KBM-7 (cell line): ENCODE measurements at regions not wholly inside any gene's neighbourhood (a gene's known extent, or its start where the extent isn't known, plus 50 kb on each side); places are given as distances from the start of the nearest gene placed in this dataset.
"Not testable (repeated sequence)": the region's sequence is repeated elsewhere in the genome, so short reads cannot be mapped to it uniquely, and the experiment has no call there.

Source experiments
- DNase-seq: peaks from one replicate; pipeline ENCODE4 v3.0.0-alpha.2; 2015
- in situ Hi-C: fragments of 300-500 bp; cut with MboI; formaldehyde crosslinking; loops from 2 replicates; pipeline ENCODE4 v1.14.3; 2020; ENCODE audit warnings: low sequenced_read_pairs, low pct_unique_long_range_greater_than_20kb, mixed read lengths

GRCh38 chr7:145539910-145540309 lies 576.7 kb upstream of the CNTNAP2 start:
- in situ Hi-C loops, result no loop called here

GRCh38 chr7:145534301-145534700 lies 582.3 kb upstream of the CNTNAP2 start:
- in situ Hi-C loops, result no loop called here
- no peak for DNase-seq

More at GRCh38 chr7:145539910-145540309, 576.7 kb upstream of the CNTNAP2 start:
- DNase-seq, result no peak

GRCh38 chr7:145520284-145520683 lies 596.3 kb upstream of the CNTNAP2 start:
- in situ Hi-C loops, result no loop called here
- no peak for DNase-seq

- in situ Hi-C loops, result no loop called here
- DNase-seq, result no peak
Measured at GRCh38 chr7:145511004-145511403, 605.6 kb upstream of the CNTNAP2 start.

GRCh38 chr7:145497911-145498525 lies 618.6 kb upstream of the CNTNAP2 start:
- DNase-seq, result no peak
- in situ Hi-C loops, result no loop called here

- in situ Hi-C loops, result no loop called here
Measured at GRCh38 chr7:145490356-145490755, 626.2 kb upstream of the CNTNAP2 start.

GRCh38 chr7:145489609-145490008 lies 627.0 kb upstream of the CNTNAP2 start:
- in situ Hi-C loops, result no loop called here
- DNase-seq, result no peak

More at GRCh38 chr7:145490356-145490755, 626.2 kb upstream of the CNTNAP2 start:
- DNase-seq, result no peak

GRCh38 chr7:145488816-145489215 lies 627.8 kb upstream of the CNTNAP2 start:
- DNase-seq, result no peak
- in situ Hi-C loops, result no loop called here

- in situ Hi-C loops, result no loop called here
- no peak for DNase-seq
Measured at GRCh38 chr7:145481985-145482384, 634.6 kb upstream of the CNTNAP2 start.

GRCh38 chr7:145478541-145478940 lies 638.1 kb upstream of the CNTNAP2 start:
- in situ Hi-C loops, result no loop called here
- no peak for DNase-seq

- in situ Hi-C loops, result no loop called here
- DNase-seq, result no peak
Measured at GRCh38 chr7:145474009-145474686, 638.3 kb upstream of the TPK1 start.

GRCh38 chr7:145471883-145472282 lies 636.0 kb upstream of the TPK1 start:
- in situ Hi-C loops, result no loop called here
- no peak for DNase-seq

- in situ Hi-C loops, result no loop called here
- no peak for DNase-seq
Measured at GRCh38 chr7:145464287-145464686, 628.4 kb upstream of the TPK1 start.

GRCh38 chr7:145462463-145462862 lies 626.6 kb upstream of the TPK1 start:
- in situ Hi-C loops, result no loop called here
- DNase-seq, result no peak

- no peak for DNase-seq
- in situ Hi-C loops, result no loop called here
Measured at GRCh38 chr7:145434811-145435210, 599.0 kb upstream of the TPK1 start.

- in situ Hi-C loops, result no loop called here
- no peak for DNase-seq
Measured at GRCh38 chr7:145431834-145432233, 596.0 kb upstream of the TPK1 start.

GRCh38 chr7:145418481-145418880 lies 582.6 kb upstream of the TPK1 start:
- in situ Hi-C loops, DNase-seq: not testable (repeated sequence)

- DNase-seq, result no peak
- in situ Hi-C loops, result no loop called here
Measured at GRCh38 chr7:145411066-145411465, 575.2 kb upstream of the TPK1 start.

GRCh38 chr7:145398758-145399157 lies 562.9 kb upstream of the TPK1 start:
- in situ Hi-C loops, result no loop called here
- no peak for DNase-seq

- in situ Hi-C loops, result no loop called here
- DNase-seq, result no peak
Measured at GRCh38 chr7:145394126-145394525, 558.3 kb upstream of the TPK1 start.

- in situ Hi-C loops, result no loop called here
- no peak for DNase-seq
Measured at GRCh38 chr7:145382762-145383161, 546.9 kb upstream of the TPK1 start.
